ENCODE measurements at regions not wholly inside any gene's neighbourhood (a gene's known extent, or its start where the extent isn't known, plus 50 kb on each side); places are given as distances from the start of the nearest gene placed in this dataset.
"Not testable (repeated sequence)": the region's sequence is repeated elsewhere in the genome, so short reads cannot be mapped to it uniquely, and the experiment has no call there.

DNA sequence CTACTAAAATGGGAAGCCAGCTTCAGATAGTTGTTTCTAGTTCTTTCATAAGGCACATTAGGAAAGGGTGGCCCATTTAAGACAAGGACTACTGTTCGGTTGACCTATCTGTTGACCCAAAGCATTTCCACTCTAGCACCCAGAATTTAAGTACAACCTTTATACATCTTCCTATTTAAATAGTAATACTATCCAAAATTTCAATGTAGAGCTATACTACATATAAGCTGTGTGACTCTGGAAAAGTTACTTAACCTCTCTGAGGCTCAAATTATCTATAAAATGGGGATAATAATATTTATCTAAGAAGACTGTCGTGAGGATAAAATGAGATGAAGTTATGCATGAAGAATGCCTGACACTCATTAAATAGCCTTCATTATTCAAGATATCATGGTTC lies 82.0 kb upstream of the TMEM164 start:
- Histone ChIP-seq H3K36me3 (ENCODE audit: low read depth) (no peaks in the 10 kb centered on the region), H3K4me1 (ENCODE audit: low read depth) (no peaks in the 10 kb centered on the region), H3K9me3 (no peaks in the 10 kb centered on the region), H3K4me3 (no peak overlapping the region)
- intact Hi-C loops (cut with DNase I, micrococcal nuclease), result no loop called here
- TF ChIP-seq CTCF (IDR thresholded peaks at IDR 0.05), result no peak
- DNase-seq (no peak), ATAC-seq (no peak)

- no peaks in the 10 kb centered on the region for H3K4me1 ChIP-seq (ENCODE audit: low read depth)
- no peak overlapping the region for H3K4me3 ChIP-seq
- no peak for TF ChIP-seq CTCF (IDR thresholded peaks at IDR 0.05)
- H3K36me3 ChIP-seq (ENCODE audit: low read depth), result no peaks in the 10 kb centered on the region
- intact Hi-C loops (cut with DNase I, micrococcal nuclease), result no loop called here
- DNase-seq, result no peak
- ATAC-seq, result no peak
- H3K9me3 ChIP-seq, result no peaks in the 10 kb centered on the region
Observed at GRCh38 chrX:109922190-109922589, 80.7 kb upstream of the TMEM164 start.

- ATAC-seq; H3K4me3 ChIP-seq; H3K36me3 ChIP-seq (ENCODE audit: low read depth); H3K4me1 ChIP-seq (ENCODE audit: low read depth); H3K9me3 ChIP-seq; intact Hi-C loops (cut with DNase I, micrococcal nuclease); DNase-seq: not testable (repeated sequence)
Observed at GRCh38 chrX:109925003-109925402, 77.9 kb upstream of the TMEM164 start.

GRCh38 chrX:109925656-109926055 lies 77.3 kb upstream of the TMEM164 start:
- no peaks in the 10 kb centered on the region for H3K4me1 ChIP-seq (ENCODE audit: low read depth)
- intact Hi-C loops (cut with DNase I, micrococcal nuclease), result no loop called here
- no peak for DNase-seq

GRCh38 chrX:109926118-109926517 lies 76.8 kb upstream of the TMEM164 start:
- H3K9me3 ChIP-seq, result no peaks in the 10 kb centered on the region
- intact Hi-C loops (cut with DNase I, micrococcal nuclease), result no loop called here
- no peaks in the 10 kb centered on the region for H3K4me1 ChIP-seq (ENCODE audit: low read depth)
- DNase-seq (no peak), ATAC-seq (no peak)
- no peak for TF ChIP-seq CTCF (IDR thresholded peaks at IDR 0.05)
- H3K36me3 ChIP-seq (ENCODE audit: low read depth), result no peaks in the 10 kb centered on the region
- no peak overlapping the region for H3K4me3 ChIP-seq

More at GRCh38 chrX:109925656-109926055, 77.3 kb upstream of the TMEM164 start:
- Histone ChIP-seq H3K4me3 (no peak overlapping the region), H3K9me3 (no peaks in the 10 kb centered on the region), H3K36me3 (ENCODE audit: low read depth) (no peaks in the 10 kb centered on the region)
- ATAC-seq, result no peak
- TF ChIP-seq CTCF (IDR thresholded peaks at IDR 0.05), result no peak

GRCh38 chrX:109926743-109927662 lies 75.9 kb upstream of the TMEM164 start:
- H3K36me3 ChIP-seq (ENCODE audit: low read depth), result no peaks in the 10 kb centered on the region
- intact Hi-C loops (cut with DNase I, micrococcal nuclease), result no loop called here
- no peaks in the 10 kb centered on the region for H3K9me3 ChIP-seq
- no peak overlapping the region for H3K4me3 ChIP-seq
- ATAC-seq (no peak), DNase-seq (no peak)
- no peaks in the 10 kb centered on the region for H3K4me1 ChIP-seq (ENCODE audit: low read depth)
- no peak for TF ChIP-seq CTCF (IDR thresholded peaks at IDR 0.05)
